KMS-11 (cell line): ENCODE measurements at regions not wholly inside any gene's neighbourhood (a gene's known extent, or its start where the extent isn't known, plus 50 kb on each side); places are given as distances from the start of the nearest gene placed in this dataset.

ENCODE experiments used
- H2AFZ ChIP-seq: fragments of 200-600 bp; sonication (generic); 2 replicates; pipeline ENCODE4 v1.6.1; 2016; ENCODE audit warnings: antibody characterized with exemption, mixed run types, low read depth
- H3K27ac ChIP-seq: fragments of 200-600 bp; sonication (generic); 2 replicates; pipeline ENCODE4 v1.6.1; 2016; ENCODE audit warnings: mild to moderate bottlenecking, mixed run types
- H3K27me3 ChIP-seq: fragments of 200-600 bp; sonication (generic); 2 replicates; pipeline ENCODE4 v1.6.1; 2017; ENCODE audit warnings: mild to moderate bottlenecking, low read depth, mixed run types, moderate library complexity; ENCODE audit not compliant: insufficient read depth
- H3K36me3 ChIP-seq: fragments of 200-600 bp; sonication (generic); 2 replicates; pipeline ENCODE4 v1.6.1; 2017; ENCODE audit warnings: mild to moderate bottlenecking, mixed run types; ENCODE audit not compliant: insufficient read depth
- H3K4me1 ChIP-seq: fragments of 200-600 bp; sonication (generic); 2 replicates; pipeline ENCODE4 v1.6.1; 2016; ENCODE audit warnings: mild to moderate bottlenecking, low read depth, mixed run types; ENCODE audit not compliant: poor library complexity, severe bottlenecking
- H3K4me2 ChIP-seq: fragments of 200-600 bp; sonication (generic); 2 replicates; pipeline ENCODE4 v1.7.0; 2016; ENCODE audit warnings: mild to moderate bottlenecking, mixed run types
- H3K4me3 ChIP-seq: fragments of 200-600 bp; sonication (generic); IDR thresholded peaks from 2 replicates; pipeline ENCODE4 v1.6.1; 2017; ENCODE audit warnings: low read depth, low read length, mixed read lengths; ENCODE audit not compliant: insufficient read depth
- H3K79me2 ChIP-seq: fragments of 200-600 bp; sonication (generic); 2 replicates; pipeline ENCODE4 v1.6.1; 2016; ENCODE audit warnings: low read depth, mixed run types; ENCODE audit not compliant: insufficient read depth
- H3K9ac ChIP-seq: fragments of 200-600 bp; sonication (generic); 2 replicates; pipeline ENCODE4 v1.6.1; 2016; ENCODE audit warnings: mild to moderate bottlenecking, mixed run types
- H4K20me1 ChIP-seq: fragments of 200-600 bp; sonication (generic); 2 replicates; pipeline ENCODE4 v1.6.1; 2016; ENCODE audit warnings: mild to moderate bottlenecking, mixed run types; ENCODE audit not compliant: insufficient read depth
- CTCF ChIP-seq: fragments of 200-600 bp; sonication (generic); conservative IDR thresholded peaks from 2 replicates; pipeline ENCODE4 v1.6.1; 2017; ENCODE audit warnings: low read depth, mild to moderate bottlenecking, antibody characterized with exemption, low read length, moderate library complexity, mixed read lengths

DNA sequence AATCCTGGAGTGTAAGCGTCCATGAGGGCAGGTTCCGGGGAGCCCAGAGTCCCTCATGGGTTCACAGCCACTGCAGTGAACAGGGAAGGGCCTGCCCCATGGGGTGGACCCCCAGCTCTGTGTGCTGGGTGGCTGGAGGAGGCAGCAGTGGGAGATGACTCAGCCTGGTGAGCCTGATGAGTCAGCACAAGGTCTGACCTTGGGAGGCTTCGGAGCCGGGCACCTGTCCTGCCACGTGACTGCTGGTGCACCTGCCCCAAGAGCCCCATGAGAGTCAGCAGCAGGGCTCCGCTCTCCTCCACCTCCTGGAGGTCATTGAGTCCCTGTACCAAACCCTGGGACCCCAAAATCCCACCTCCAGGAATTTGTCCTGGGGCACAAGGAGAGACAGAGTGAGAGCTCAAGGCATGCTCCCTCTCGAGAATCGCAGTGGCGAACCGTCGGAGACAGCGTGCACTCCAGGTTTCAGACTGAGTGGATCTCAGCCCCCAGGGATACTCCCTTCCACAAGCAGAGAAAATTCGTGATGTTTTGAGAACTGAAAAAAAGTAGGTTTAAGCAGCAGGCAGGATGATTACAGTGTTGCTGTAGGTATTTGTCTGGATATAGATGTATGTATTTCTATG is 1221.7 kb downstream of the BRD1 start:
- H3K27ac ChIP-seq, result no peak overlapping the region
- H3K4me3 ChIP-seq, result no peak overlapping the region
- no peaks in the 10 kb centered on the region for H4K20me1 ChIP-seq
- TF ChIP-seq CTCF, result no peak
- H3K9ac ChIP-seq, result no peak overlapping the region
- no peaks in the 10 kb centered on the region for H3K79me2 ChIP-seq
- no peak overlapping the region for H2AFZ ChIP-seq
- H3K27me3 ChIP-seq, result no peaks in the 10 kb centered on the region
- H3K4me2 ChIP-seq, result no peak overlapping the region
- no peaks in the 10 kb centered on the region for H3K36me3 ChIP-seq
- H3K4me1 ChIP-seq, result no peaks in the 10 kb centered on the region

GRCh38 chr22:48605125-48605524 is 1222.5 kb downstream of the BRD1 start:
- Histone ChIP-seq H3K27me3 (no peaks in the 10 kb centered on the region), H3K27ac (no peak overlapping the region), H3K4me3 (no peak overlapping the region), H3K79me2 (no peaks in the 10 kb centered on the region), H3K9ac (no peak overlapping the region), H4K20me1 (no peaks in the 10 kb centered on the region), H2AFZ (no peak overlapping the region), H3K4me1 (no peaks in the 10 kb centered on the region), H3K36me3 (no peaks in the 10 kb centered on the region), H3K4me2 (no peak overlapping the region)
- no peak for TF ChIP-seq CTCF

GRCh38 chr22:48603621-48604320 is 1223.9 kb downstream of the BRD1 start:
- Histone ChIP-seq H3K9ac (no peak overlapping the region), H3K4me1 (no peaks in the 10 kb centered on the region), H3K27ac (no peak overlapping the region), H3K4me3 (no peak overlapping the region), H2AFZ (no peak overlapping the region), H3K36me3 (no peaks in the 10 kb centered on the region), H3K79me2 (no peaks in the 10 kb centered on the region), H4K20me1 (no peaks in the 10 kb centered on the region), H3K27me3 (no peaks in the 10 kb centered on the region), H3K4me2 (no peak overlapping the region)
- no peak for TF ChIP-seq CTCF

DNA sequence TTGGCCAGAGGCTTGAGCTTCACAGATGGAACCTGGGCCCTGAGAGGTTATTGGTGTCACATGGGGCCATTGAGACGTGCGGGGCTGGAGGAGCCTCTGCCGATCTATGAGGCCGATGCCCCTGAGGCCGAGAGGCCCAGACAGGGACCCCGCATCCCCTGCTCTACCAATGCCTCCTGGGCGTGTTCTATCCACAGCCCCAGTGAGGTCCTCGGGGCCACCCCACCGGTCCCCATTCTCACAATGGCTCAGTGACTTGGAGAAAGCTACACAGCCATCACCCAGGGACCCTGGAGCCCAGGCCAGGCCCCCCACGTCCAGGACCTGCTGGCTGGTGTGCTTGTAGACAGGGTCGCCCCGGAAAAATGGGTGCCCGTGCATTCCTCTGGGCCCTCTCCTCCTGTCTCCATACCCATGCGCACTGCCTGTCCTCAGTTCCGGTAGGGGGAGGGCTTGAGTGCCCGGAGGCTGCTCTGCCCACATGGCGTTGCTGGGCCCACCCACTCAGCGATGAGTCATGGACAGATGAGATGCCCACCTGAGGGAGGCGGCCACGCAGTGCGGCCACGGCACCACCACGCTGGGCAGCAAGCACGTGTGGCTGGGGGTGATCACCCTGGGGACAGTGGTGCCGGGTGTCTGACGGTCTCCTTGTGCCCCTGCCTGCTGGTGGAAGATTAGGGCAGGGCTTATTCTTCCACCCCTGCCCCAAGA is 1224.7 kb downstream of the BRD1 start:
- Histone ChIP-seq H3K79me2 (no peaks in the 10 kb centered on the region), H2AFZ (no peak overlapping the region), H3K27me3 (no peaks in the 10 kb centered on the region), H3K4me1 (no peaks in the 10 kb centered on the region), H3K9ac (no peak overlapping the region), H3K4me2 (no peak overlapping the region), H4K20me1 (no peaks in the 10 kb centered on the region), H3K27ac (no peak overlapping the region), H3K36me3 (no peaks in the 10 kb centered on the region), H3K4me3 (no peak overlapping the region)
- no peak for TF ChIP-seq CTCF
